HG03432 (cell line): ENCODE measurements at regions not wholly inside any gene's neighbourhood (a gene's known extent, or its start where the extent isn't known, plus 50 kb on each side); places are given as distances from the start of the nearest gene placed in this dataset.

Experiments
- ATAC-seq: cut with Tn5 transposase; IDR thresholded peaks from one replicate; pipeline ENCODE4 v1.9.1; 2021; ENCODE audit warnings: mild to moderate bottlenecking, moderate library complexity; ENCODE audit not compliant: unreplicated experiment

DNA sequence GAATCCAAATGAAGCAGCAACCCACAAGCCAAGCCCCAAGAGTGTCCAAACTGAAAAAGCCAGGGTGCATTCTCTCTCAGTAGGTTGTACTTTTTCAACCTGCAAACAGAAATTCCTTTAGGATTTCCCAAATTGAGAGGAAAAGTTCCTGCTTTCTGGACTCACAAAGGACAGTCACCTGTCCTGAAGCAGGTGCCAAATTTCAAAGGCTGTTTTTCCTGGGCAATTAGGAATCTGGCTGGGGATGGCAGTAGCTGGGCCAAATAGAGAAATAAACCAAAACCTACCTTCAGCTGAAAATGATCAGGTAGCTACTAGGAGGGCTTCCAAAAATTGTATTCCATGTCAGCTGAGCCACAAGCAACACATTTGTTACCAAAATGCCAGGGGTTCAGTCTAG, 83.1 kb upstream of the TP63 start:
- ATAC-seq = no peak

DNA sequence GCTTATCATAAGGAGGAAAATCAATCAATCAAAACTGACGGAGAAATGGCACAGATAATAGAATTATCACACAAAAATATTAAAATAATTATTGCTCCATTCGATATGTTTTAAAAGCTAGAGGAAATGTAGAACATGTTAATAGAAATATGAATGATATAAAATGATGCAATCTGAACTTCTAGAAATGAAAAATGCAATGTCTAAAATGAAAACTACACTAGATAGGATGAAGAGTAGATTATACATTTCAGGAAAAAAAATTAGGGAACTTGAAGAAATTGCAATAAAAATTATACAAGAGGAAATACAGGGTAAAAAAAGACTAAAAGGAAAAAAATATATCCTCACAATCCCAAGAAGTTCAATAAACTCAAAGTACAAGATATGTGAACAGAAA, 80.2 kb upstream of the TP63 start:
- ATAC-seq = no peak

DNA sequence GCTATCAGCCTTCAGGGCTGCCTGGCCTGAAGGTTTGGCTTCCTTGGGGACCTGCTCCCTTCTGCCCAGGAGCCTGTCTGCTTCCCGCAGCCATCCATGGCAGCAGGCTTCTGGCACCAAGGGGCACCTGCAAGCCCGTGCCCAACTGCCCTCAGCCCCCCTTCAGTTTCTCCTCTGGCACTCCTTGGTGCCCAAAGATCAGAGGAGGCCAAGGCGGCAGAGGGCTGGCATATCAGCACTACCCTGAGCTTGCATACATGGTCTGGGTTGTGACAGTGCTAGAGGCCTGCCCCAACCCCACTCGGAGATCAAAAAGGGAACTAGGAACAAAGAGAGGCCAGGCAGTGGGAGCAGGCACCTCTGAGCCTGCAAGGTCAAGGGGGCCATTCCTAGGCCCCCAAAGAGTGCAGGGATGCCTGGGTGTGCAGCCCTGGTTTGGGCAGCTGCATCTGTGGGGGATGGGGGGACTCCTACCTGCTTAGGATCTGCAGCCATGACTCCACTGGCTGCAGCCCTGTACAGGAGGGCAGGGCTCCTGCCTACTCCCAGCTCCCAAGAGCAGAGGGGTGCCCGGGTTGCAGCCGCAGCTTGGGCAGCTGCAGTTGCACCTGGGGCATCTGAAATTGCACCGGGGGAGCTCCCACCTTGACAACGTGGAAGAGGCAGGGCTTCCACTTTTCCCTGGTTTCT, 76.2 kb upstream of the TP63 start:
- no peak for ATAC-seq

DNA sequence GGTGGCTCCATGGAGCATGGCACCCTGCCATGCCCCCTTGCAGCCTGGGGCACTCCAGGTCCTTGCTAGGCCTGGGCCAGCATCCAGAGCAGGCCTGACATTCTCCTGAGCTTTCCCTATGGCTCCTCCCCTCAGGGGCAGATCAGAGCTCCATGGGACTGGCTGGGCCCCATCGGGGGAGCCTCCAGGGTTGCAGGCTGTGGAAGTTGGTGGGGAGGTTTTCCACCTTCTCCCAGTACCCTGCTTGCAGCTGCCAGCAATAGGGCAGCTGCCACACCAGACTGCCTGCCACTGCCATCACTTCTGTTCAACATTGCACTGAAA, 75.7 kb upstream of the TP63 start:
- ATAC-seq = no peak

DNA sequence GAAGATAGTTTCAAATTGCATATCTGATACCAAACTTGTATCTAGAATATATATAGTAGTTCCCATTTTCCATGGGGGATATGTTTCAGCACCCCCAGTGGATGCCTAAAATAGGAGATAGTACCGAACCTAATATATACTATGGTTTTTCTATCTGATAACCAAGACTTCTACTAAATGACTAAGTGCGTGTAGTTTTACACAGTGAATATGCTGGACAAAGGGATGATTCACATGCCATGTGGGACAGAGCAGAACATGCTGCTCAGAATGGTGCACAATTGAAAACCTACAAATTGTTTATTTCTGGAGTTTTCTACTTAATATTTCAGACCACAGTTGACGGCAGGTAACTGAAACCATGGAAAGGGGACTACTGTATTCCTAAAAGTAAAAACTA, 73.4 kb upstream of the TP63 start:
- ATAC-seq = no peak

DNA sequence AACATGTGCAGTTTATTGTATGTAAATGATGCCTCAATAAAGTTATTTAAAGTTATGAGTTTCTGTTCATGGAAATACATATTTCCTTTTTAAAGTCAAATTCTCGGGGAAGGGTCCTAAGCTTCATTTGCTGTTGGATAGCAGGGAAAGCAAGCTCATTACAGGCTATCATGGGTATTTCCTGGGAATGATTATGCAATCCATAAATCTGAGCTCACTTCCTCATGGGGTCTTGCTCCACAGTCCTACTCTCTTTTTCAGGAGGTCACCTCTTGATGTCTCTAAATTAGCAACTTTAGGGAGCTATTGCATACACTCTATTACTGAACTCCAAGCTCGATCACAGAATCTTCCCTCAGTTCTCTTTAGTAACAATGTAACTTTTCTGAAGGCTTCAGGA, 69.9 kb upstream of the TP63 start:
- no peak for ATAC-seq

DNA sequence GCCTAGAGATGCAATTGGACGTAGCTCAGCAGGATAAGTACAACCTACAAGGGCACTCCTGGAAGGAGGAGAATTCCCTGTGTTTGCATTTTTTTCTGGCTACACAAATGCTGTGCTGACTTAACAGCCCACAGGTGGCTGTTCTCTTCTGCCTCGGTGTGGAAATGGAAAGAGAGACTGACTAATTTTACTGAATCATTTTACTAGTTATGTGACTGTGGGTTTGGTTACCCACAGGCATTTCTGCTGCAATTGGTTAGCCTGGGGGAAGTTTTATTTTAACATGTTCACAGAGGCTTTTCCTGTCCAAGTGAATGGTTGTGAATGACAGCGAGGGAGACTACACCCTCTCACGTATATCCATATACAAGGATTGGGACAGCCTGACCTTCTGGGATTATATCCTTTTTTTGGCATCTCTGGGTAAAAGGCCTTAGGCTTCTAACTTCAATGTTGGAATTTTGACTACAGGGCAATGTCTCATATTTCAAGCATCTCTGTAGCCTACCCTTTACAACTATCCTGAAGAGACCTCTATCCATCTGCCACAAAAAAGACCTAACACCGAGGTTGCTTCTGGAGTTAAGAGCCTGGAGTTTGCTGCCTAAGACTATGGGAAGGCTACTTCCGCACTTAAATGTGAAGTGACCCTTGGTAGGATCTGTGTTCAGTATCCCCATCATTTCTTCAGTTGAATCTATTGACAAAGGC, 67.2 kb upstream of the TP63 start:
- peak; percentile 76 for ATAC-seq

DNA sequence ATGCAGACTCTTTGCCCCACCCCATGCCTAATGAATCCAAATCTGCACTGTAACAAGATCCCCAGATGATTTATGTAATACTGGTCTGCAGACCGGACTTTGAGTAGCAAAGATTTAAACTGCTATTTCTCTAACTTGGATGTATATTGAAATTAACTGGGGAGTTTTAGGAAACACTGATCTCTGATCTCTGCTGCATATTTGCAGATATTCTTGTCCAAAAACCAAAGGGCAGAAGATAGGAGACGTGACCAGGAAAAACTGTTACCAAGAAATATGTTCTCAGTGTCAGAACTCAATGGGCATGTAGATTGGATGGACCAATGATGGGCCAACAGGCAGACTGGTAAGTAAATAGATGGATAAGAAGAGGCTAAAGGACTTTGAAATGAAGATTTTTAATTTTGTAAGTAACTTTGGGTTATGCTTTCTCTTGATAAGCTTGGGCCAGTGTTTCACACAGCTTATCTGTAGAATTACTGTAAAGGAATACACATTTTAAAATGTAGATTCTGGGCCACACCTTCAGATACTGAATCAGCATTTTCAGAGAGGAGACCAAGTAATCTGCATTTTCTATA, 64.5 kb upstream of the TP63 start:
- no peak for ATAC-seq

DNA sequence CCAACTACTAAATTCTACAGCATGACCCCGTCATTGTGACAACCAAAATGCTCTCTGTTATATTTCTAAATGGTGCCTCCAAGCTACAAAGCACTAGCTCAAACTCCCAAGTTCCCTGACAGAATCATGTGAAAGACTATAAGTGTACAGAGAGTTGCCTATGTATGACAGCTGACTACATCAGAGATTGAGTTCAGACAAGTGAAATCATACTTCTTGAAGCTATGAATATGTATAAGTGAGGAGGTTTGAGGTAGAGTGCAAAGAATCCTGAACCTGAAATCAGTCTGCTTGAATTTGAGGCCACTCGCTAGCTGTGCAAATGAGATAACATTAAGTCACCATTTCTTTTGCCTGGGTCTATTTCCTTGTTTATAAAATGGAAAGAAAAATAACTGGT, 63.9 kb upstream of the TP63 start:
- ATAC-seq = no peak

DNA sequence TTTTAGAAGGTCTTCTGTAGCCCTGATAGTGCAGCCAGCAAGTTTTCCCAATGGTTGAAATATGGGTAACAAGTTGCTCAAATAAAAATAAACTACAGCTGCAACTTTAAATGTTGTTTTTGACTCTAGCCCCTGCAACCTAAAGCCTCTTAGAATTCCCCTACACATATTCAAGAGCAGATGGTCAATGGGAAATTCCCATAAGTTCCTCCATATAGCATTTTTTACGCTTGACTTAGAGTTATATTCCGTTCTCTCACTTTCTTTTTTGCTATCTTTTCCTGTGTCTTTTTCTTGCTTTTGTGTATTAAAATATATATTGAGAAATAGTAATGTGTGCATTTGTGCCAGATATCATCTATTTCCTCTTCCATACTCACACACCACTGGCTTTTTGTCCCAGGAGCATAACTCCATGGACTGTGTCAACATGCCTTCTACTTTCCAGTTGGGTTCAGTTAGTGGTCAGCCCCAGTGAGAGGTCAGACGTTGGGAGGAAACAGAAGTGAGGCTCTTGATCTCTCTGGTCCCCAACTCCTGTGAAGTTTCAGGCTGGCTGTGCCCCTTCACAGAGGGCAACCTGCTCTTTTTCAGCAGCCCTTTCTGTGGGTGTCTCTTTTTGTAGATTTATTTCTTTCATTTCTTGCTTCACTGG, 63.3 kb upstream of the TP63 start:
- ATAC-seq = peak; percentile 49

DNA sequence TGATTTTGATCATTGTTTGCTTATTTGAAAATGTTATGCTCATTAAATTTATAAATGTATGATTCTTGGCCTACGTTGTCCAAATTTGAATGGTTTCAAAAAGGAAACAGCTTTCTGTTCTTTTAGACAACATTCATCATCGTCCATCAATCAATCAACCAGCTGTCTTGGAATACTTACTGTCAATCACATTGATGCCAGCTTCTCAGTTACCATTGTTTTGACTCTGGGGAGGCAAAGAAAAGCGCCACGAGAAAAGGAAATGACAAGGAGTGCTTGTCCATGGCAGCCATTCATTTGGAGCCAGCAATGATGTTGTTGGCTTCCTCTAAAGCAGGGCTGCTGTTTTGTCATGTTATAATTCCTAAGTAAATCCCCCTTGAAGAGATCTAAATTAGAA, 62.2 kb upstream of the TP63 start:
- ATAC-seq = no peak

DNA sequence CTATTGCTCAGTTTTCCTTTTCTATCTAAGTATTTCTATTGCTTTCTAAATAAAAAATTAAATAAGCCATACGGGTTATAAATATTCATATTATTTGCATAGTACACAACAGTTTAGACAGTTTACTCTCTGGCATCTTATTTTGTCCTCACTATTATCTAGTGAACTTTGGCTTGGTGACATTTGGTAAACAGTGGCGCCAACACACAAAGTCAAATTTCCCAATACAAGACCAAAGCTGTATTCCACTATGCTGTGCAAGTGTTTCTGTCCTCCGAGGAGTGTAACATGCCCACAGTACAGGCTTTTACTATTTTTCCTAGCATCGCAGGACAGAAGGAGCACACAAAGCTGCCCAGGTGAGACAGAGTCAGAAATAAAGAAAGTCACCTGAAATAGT, 61.7 kb upstream of the TP63 start:
- ATAC-seq = no peak

DNA sequence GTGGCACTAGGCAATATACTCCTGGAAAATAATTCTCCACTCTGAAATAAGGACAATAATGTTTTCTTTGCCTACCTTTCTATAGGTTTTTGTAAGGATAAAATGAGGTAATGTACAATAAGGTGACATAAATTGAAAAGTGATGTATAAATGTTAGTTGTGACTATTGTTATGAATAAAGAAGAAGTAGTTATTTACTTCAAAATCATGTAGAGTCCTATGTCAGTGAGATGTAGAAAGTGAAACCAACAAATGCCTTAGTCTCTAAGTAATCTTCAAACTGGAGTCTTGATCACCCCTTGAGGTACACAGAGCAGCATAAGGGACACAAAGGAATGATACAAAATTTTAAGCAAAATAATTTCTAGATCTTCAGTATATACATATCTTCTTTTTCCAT, 60.3 kb upstream of the TP63 start:
- ATAC-seq = peak; percentile 51

DNA sequence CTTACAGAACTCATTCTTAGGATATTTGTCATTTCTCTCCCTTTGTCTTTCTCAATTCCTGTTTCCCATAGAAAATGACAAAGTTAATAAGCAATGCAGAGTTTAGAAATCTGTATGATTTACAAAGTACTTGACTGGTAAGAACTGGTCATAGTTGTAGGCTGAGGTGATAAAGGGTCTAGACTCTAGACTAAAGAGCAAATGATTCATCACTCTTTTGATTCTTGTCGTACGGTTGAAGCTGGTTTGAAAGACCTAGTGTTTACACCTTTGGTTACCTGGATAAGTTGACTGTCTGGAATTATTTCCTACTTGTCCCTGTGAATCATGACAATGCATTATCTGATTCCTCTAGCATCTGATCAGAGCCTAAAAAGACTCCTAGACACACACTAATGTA, 58.9 kb upstream of the TP63 start:
- ATAC-seq = no peak

DNA sequence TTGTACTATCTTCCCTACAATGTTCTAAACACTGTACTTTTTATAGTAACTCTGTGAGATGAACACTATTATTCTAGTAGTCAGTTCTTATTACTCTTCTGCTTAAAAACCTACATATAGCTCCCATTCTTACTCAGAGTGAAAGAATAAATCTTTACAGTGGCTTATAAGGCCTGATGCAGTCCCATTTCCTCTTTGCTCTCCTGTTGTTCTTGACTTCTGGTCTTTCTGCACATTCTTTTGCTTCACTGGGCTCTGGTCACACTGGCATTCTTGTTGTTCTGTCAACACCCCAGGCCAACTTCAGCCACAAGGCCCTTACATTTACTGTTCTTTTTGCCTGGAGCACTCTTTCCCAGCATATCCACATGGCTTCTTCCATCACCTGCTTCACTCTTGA, 58.2 kb upstream of the TP63 start:
- peak; percentile 47 for ATAC-seq

DNA sequence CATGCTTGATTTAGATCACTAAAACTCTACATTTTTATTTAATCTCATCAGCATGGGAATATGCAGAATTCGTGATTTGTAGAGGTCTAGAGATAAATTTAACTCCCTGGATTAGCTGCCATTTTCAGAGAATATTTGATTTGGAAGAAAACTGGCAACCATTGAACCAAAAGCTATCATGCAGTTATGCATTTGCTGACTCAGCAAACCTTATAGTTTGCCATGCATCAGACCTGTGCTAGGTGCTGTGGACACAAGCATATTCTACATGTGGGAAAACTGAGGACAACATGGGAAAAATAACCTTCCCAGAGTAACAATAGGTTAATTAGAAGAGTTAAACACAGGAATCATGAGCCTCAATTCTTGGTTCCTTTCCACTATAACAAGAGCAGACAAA, 54.7 kb upstream of the TP63 start:
- no peak for ATAC-seq

DNA sequence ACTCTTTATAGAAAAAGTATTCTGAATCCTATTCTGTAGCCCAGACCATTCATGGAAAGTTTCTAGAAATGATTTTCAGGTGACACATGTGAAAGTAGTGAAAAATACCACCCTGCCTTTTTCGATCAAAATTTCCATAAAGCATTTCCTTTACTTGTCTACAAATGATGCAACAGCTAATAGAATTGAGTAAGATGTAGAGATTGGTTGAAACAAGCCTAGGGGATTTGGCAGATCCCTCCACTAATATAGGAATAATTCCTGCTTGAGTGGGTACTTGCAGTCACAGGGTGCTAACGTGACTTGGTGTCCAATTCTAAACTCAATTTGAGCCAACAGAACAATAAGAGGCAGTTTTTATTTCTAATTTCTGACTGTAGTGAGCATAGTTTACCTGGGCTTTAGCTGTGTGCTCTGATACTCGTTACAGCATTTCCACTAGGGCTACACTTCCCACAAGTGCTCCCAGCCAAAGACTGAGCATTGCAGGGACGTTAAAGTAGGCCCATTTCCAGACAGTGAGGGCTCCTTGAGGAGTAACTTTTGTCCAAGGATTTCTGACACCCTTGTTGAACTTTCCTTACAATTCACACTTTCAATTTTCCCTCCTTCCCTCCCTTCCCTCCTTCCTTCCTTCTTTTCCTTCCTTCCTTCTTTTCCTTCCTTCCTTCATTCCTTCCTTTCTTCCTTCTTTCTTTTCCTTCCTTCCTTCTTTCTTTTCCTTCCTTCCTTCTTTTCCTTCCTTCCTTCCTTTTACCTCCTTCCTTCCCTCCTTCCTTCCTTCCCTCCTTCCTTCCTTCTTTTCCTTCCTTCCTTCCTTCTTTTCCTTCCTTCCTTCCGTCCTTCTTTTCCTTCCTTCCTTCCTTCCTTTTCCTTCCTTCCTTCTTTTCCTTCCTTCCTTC, 53.9 kb upstream of the TP63 start:
- ATAC-seq = no peak

DNA sequence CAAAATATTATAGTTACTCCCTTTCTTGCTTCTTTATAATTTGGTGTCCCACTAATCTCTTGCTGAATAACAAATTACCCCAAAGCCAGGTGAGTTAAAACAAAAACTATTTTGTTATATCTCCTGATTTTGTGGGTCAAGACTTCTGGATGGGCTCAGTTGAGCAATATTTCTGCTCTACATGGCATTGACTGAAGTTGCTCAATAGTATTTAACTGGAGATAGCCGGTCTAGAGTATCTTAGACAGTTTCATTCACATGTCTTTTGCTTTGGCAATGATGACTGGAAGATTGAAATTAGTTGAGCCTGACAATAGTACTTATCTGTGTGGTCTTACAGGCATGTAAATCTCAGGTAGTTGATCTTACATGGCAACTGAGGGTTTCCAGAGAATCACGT, 51.0 kb upstream of the TP63 start:
- no peak for ATAC-seq
